HG03139 (cell line): ENCODE measurements at regions not wholly inside any gene's neighbourhood (a gene's known extent, or its start where the extent isn't known, plus 50 kb on each side); places are given as distances from the start of the nearest gene placed in this dataset.

Source experiments
- ATAC-seq: cut with Tn5 transposase; IDR thresholded peaks from one replicate; pipeline ENCODE4 v1.9.1; 2021; ENCODE audit not compliant: unreplicated experiment

GRCh38 chr5:82381591-82381990 is 103.4 kb upstream of the RPS23 start:
- ATAC-seq: no peak

- no peak for ATAC-seq
These were observed 98.2 kb upstream of the RPS23 start for GRCh38 chr5:82376307-82376706.

- no peak for ATAC-seq
These were observed 97.5 kb upstream of the RPS23 start for GRCh38 chr5:82375488-82376244.

GRCh38 chr5:82374637-82375036 is 96.5 kb upstream of the RPS23 start:
- no peak for ATAC-seq

- ATAC-seq: no peak
These were observed 89.8 kb upstream of the RPS23 start for GRCh38 chr5:82367930-82368329.

GRCh38 chr5:82365744-82366228 is 87.6 kb upstream of the RPS23 start:
- ATAC-seq: no peak

GRCh38 chr5:82365026-82365425 is 86.9 kb upstream of the RPS23 start:
- ATAC-seq: no peak

GRCh38 chr5:82364497-82364896 is 86.3 kb upstream of the RPS23 start:
- no peak for ATAC-seq

- ATAC-seq: no peak
These were observed 85.4 kb upstream of the RPS23 start for GRCh38 chr5:82363524-82363923.

- no peak for ATAC-seq
These were observed 84.5 kb upstream of the RPS23 start for GRCh38 chr5:82362636-82363035.

- ATAC-seq: no peak
These were observed 81.9 kb upstream of the RPS23 start for GRCh38 chr5:82360022-82360421.

GRCh38 chr5:82359272-82359671 is 81.1 kb upstream of the RPS23 start:
- no peak for ATAC-seq

- no peak for ATAC-seq
These were observed 80.3 kb upstream of the RPS23 start for GRCh38 chr5:82358457-82358856.

- peak; percentile 41 for ATAC-seq
These were observed 78.9 kb upstream of the RPS23 start for GRCh38 chr5:82356808-82357671.

- ATAC-seq: no peak
These were observed 77.9 kb upstream of the RPS23 start for GRCh38 chr5:82356021-82356420.

- no peak for ATAC-seq
These were observed 77.3 kb upstream of the RPS23 start for GRCh38 chr5:82355496-82355895.

GRCh38 chr5:82355053-82355452 is 76.9 kb upstream of the RPS23 start:
- no peak for ATAC-seq

- no peak for ATAC-seq
These were observed 76.4 kb upstream of the RPS23 start for GRCh38 chr5:82354543-82354942.

- no peak for ATAC-seq
These were observed 75.4 kb upstream of the RPS23 start for GRCh38 chr5:82353522-82353921.

- ATAC-seq: no peak
These were observed 74.1 kb upstream of the RPS23 start for GRCh38 chr5:82352146-82352791.

- ATAC-seq: peak; percentile 69
These were observed 73.6 kb upstream of the RPS23 start for GRCh38 chr5:82351754-82352145.

GRCh38 chr5:82351297-82351696 is 73.1 kb upstream of the RPS23 start:
- no peak for ATAC-seq
